SK-N-DZ (cell line): ENCODE measurements at regions not wholly inside any gene's neighbourhood (a gene's known extent, or its start where the extent isn't known, plus 50 kb on each side); places are given as distances from the start of the nearest gene placed in this dataset.
"Not testable (repeated sequence)": the region's sequence is repeated elsewhere in the genome, so short reads cannot be mapped to it uniquely, and the experiment has no call there.

Experiments used
- DNase-seq: peaks from one replicate; pipeline ENCODE4 v3.0.0-alpha.2; 2015; ENCODE audit warnings: low spot score

- no peak for DNase-seq
Observed at GRCh38 chr2:64743739-64744330, 90.1 kb upstream of the SERTAD2 start.

DNA sequence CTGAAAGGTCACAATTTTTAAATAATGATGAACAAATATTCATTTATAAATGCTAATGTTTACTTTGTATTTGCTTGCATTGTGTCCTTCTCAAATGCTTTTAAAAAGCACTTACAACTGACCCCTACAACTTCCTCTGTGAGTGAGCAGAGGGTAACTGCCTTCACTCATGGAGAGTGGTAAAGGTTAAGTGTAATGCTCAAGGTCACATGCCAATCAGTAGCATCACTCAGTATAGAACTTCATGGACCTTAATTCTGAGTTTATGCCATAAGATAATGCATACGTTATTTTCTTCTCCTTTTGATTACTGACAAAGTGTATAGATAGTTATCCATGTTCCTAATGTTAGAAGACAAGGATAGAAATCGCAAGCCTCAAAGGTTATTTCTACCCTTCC, 91.8 kb upstream of the SERTAD2 start:
- DNase-seq, result no peak

DNA sequence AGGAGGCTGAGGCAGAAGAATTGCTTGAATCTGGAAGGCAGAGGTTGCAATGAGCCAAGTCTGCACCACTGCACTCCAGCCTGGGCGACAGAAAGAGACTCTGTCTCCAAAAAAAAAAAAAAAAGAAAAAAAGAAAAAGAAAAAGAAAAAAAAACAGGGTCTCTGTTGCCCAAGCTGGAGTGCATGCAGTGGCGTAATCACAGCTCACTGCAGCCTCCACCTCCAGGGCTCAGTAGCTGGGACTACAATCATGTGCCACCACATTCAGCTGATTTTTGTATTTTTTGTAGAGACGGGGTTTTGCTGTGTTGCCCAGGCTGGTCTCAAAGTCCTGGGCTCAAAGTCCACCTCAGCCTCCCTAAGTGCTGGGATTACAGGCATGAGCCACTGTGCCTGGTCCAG, 94.0 kb upstream of the SERTAD2 start:
- DNase-seq, result not testable (repeated sequence)

DNA sequence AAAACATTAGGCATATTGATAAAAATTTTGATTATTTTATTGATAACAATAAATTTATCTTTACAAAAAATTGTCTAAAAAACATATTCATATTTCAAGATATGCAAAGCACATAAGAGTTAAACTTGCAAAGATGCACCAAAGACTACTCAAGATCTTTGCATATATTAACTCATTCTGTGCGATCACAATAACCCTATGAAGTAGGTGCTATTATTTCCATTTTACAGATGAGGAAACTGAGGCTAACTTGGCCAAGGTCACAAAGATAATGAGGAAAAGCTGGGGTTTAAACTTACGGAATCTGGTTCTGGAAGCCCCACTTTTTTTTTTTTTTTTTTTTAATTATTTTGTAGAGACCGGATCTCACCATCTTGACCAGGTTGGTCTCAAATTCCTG, 94.4 kb upstream of the SERTAD2 start:
- no peak for DNase-seq

- no peak for DNase-seq
Observed at GRCh38 chr2:64748561-64748960, 94.8 kb upstream of the SERTAD2 start.

DNA sequence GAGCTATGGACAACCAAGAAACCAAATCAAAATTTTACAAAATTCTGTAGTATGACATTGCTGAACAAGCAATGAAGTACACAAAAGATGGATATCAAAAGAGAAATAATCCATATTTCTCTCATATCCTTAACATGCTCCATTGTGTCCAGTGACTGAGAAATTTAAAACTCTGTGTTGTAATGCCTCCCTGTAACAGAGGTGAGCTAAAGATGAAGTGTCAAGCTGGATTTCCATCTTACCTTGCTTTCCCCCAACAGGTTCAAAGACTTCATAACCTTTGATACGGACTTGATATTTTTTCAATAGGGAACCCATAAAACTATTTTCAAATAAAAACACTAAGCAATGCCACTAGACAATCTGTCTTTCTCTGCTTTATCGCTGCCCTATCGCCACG, 95.7 kb upstream of the SERTAD2 start:
- DNase-seq, result no peak

DNA sequence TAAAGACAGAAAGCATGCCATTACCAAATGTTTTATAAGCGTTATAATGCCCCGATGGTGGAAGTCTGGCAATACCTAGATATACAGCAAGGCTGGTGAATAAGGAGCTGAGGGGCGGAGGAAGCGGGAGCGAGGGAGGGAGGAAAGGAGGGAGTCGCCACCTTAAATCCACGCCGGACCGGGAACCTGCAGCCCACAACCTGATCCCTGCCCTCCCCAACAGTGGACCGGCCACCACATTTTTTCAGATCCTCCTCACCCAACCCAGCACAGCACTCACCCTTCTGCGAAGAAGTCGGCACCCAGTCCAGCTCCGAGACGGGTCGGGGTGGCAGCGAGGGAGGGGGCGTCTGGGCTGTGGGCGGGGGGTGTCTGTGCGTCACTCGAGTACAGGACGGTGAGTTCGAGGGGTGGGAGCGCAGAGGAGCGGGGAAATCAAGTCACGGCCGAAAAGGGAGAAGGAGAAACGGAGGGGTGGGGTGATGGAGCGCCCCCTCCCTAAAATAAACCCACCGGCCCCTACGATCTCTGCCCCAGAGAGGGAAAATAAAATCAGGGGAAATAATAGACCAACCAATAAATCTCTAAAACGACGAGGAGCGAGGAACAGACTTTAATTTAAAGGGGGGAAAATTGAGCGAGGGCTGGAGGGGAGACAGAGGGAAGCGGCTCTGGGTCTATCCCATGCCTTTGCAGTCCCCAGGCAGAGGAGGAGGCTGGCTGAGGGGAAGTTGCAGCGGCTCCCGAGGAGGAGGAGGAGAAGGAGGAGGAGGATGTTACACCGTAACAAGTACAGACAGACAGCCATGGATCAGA, 96.5 kb upstream of the SERTAD2 start:
- peak; percentile 37 for DNase-seq

- DNase-seq, result peak; percentile 99
Observed at GRCh38 chr2:64750817-64751285, 97.1 kb upstream of the SERTAD2 start.

GRCh38 chr2:64751286-64752260, 97.9 kb upstream of the SERTAD2 start:
- DNase-seq, result peak; percentile 99

- no peak for DNase-seq
Observed at GRCh38 chr2:64753399-64753798, 99.7 kb upstream of the SERTAD2 start.

- DNase-seq, result no peak
Observed at GRCh38 chr2:64754570-64754969, 100.9 kb upstream of the SERTAD2 start.

DNA sequence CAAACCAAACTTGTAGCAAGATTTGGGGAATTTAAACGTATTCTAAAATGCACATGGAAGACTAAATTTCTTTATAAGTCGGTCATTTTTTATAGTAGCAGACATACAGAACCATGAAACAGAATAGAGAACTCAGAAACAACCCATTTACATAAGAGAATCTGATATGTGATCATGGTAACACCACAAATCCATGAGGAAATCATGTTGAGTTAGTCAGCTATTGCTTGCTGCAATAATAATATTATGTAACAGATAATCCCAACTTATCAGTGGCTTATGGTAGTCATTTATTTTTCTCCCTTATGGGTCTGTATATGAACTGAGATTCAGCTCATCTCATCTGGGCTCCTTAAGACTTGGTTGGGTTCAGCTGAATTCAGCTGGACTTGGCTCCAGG, 103.4 kb upstream of the SERTAD2 start:
- DNase-seq, result no peak

GRCh38 chr2:64760128-64760527, 106.4 kb upstream of the SERTAD2 start:
- no peak for DNase-seq

GRCh38 chr2:64762301-64762997, 108.7 kb upstream of the SERTAD2 start:
- peak; percentile 28 for DNase-seq

DNA sequence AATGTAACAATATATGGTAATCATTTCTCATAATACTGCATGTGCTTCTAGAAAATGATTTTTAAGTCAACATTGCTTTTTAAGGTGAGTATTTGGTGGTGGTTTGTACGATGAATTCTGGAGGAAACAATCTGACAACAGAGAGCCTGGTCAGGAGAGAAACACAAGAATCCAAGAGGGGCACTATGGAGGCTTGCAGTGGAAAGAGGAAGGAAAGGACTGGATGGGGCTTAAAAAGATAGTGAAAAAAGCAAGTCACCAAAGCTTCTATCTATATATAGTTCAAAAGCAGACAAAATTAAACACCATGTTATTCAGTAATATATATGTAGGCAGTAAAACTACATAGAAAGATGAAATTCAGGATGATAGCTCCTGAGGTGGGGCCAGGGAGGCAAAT, 109.4 kb upstream of the SERTAD2 start:
- no peak for DNase-seq

- DNase-seq, result no peak
Observed at GRCh38 chr2:64765160-64765805, 111.6 kb upstream of the SERTAD2 start.

DNA sequence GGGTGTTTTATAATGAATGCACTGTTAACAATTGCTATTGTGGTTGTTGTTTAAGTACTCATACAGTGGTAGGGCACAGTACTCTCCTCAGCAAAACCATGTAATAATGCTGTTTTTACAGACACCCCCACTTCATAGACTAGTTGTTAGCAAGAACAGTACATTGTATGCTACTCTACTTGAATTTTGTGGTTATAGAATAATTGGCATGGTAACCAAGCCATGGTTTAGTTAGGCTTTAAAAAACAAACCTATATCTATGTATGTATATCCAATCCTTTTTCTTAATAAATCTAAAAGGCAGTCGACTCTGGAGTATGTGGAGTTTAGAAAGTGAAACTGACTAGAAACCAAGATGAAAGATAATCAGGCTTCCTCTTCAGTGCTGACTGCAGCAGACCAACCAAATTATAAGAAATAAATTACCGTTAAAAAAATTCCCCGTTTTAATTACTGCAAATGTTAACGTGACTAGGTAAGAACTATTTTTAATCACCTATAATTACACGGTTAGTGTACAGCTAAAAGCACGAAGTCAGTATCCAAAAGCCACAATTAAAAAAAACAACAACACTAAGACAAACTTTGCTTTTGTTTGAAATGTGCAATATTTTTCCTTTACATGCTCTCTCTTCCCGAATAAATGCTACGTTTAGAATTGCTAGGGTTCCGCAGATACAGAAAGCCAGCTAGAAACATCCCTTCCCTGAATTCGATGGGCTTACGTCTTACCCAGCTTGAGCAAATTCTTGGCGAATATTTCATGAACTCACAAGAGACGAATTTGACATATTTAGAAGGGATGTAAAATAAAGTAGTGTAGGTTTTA, 113.3 kb upstream of the SERTAD2 start:
- no peak for DNase-seq

DNA sequence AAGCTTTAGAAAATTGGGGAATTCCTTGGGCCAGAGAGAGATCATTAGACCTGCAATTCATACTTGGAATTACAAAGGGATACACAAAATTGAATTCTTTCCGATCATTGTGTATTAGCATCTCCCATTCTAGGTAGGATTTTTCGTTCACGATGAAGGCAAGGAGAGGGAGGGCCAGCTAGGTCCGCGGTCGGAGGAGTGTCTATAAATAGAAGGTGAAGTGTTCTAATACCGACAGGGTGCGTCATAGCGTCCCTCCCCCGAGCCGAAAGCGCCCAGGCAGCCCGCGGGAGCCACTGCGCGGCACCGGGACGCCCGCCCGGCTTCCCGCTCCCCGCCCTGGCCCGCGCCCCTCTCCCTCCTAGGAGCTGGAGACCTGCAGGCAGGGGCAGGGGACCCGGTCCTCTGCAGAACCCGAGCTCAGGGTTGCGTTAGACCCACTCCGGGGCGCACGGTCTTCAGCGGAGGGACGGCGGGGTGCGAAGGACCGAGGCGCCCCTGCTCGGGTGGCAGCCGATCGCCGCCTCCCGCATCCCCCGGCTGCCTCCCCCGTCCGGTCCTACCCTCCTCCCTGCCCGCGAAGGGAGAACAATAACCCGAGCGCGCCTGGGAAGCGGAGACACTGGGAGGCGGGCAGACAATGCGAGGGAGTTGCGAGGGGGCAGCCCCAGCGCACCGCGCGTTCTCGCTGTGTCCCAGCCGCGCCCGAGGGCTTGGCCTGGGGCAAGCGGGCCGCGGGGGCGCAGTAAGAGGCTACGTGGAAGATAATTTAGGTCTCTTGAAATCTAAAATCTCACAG, 114.2 kb upstream of the SERTAD2 start:
- DNase-seq, result peak; percentile 79

DNA sequence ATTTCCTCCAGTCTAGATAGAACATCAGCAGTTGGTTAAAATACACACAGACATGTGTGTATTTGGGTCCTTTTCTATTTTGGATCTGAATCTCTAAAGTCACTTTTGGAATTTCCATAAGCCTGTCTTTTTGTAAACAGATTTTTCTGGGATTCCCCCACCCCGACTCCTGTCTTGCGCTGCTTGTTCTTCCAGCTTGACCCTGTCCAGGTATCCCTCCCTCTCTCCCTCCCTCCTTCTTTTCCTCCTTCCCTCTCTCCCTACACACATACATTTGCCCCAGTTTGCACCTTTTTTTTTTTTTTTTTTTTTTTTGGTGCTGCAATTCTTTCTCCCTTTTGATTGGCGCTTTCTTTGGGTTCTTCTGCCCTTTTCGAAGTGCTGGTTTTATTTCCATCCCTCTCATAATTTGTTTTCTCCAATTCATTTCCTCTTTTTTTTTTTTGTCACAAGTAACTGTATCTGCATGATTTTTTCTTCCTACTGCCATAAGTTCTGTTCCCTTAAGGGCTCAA, 114.8 kb upstream of the SERTAD2 start:
- DNase-seq, result no peak
